CD4-positive, alpha-beta T cell treated with Interferon alpha-2 for 1 hour (primary cell): ENCODE measurements at regions not wholly inside any gene's neighbourhood (a gene's known extent, or its start where the extent isn't known, plus 50 kb on each side); places are given as distances from the start of the nearest gene placed in this dataset.

Experiments used
- DNase-seq, 2 donors: peaks; one replicate each; pipeline ENCODE4 v3.0.0-alpha.2; 2020 to 2022

DNA sequence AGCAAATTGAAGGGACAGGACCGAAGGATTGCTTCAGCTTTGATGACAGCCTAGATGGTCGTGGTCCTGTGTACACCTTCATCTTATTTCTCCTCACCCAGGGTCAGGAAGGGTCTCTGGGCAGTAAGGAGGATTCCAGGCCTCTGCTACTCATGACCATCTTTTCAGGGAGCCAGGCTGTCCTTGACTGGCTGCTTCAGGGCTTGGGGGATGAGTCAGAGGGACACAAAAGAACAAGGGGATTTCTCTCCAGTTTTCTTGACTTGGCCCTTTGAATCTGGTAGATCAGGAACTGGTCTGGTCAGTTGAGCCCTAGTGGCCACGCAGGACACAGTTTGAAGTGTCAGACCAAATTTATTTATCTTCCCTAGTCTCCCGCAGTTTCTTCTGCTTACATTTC lies 402.1 kb upstream of the CHD6 start:
- no peak for DNase-seq

DNA sequence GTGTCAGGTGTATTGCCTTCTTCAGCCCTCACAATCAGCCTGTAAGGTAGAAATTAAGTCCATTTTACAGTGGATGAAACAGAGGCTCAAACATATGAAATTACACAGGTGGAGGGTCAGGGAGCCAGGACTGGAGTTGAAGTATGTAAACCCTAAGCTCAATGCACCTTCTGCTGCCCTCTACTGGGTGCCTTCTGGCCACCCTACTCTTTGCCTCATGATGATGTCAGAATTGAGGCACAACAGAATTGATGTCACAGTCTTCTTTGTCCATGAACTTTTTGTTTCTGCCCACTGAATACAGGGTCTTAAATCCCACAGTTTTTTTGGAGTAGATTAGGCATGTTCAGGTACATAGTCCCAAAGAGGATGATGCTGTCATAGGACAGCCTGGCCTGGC lies 400.8 kb upstream of the CHD6 start:
- DNase-seq = no peak

DNA sequence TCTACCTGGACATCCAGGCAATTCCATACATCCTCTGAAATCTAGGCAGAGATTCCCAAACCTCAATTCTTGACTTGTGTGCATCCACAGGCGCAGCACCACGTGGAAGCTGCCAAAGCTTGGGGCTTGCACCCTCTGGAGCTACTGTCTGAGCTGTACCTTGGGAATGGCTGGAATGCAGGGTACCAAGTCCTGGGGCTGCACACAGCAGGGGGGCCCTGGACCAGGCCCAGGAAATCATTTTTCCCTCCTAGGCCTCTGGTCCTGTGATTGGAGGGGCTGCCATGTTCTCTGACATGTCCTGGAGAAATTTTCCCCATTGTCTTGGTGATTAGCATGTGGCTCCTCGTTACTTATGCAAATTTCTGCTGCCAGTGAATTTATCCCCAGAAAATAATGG lies 391.9 kb upstream of the CHD6 start:
- no peak for DNase-seq

DNA sequence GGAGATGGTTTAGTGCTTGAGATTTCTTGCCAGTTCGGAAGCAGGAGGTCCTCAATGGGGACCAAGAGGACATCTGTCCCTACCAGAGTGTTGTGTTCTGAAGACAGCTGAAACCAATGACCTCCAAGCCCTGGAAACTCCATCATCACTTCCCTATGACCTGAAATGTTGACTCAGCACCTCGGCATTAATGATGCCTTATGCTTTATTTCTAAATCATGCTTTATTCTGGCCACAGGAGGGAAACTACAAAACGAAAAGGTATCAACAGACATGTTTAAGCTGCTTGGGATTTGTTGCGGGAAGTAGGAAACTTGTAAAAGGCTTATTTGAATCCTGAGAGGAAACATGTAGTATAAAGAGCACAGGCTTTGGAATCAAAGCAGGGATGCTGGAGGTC lies 389.1 kb upstream of the CHD6 start:
- no peak for DNase-seq

DNA sequence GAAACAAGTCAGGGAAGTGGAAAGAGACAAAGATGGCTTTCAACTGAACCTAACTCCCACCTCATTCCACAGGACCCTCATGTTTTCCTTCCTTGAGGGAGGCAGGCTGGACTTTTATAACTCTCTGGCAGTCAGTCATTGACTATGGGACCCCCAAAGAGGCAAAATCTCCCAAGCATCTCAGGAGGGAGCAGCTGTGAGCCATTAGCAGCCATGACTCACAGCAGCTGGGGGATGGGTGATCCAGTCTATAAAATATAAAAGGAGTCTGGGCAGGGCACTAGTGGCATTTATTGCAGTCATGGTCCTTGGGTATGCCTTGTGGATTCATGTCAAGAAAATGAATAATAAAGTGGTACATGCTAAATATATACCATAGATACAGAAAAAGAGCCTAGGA lies 387.0 kb upstream of the CHD6 start:
- no peak for DNase-seq

DNA sequence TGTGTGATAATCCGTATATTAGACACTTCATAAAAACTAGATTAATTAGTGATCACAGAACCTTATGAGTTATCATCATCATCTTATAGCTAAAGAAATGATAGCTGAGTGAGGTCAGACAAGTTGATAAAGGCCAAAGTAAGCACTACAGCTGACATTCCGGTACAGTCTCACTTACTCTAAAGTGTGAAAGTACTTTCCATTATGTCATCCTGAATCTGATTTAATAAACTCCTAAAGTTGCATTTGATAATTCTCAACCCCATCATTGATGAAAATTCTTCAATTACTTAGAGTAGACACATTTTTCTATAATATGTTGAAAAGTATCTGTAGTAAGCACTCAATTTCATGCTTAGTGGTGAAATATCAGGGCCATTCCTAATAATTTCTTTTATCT lies 385.2 kb upstream of the CHD6 start:
- no peak for DNase-seq

DNA sequence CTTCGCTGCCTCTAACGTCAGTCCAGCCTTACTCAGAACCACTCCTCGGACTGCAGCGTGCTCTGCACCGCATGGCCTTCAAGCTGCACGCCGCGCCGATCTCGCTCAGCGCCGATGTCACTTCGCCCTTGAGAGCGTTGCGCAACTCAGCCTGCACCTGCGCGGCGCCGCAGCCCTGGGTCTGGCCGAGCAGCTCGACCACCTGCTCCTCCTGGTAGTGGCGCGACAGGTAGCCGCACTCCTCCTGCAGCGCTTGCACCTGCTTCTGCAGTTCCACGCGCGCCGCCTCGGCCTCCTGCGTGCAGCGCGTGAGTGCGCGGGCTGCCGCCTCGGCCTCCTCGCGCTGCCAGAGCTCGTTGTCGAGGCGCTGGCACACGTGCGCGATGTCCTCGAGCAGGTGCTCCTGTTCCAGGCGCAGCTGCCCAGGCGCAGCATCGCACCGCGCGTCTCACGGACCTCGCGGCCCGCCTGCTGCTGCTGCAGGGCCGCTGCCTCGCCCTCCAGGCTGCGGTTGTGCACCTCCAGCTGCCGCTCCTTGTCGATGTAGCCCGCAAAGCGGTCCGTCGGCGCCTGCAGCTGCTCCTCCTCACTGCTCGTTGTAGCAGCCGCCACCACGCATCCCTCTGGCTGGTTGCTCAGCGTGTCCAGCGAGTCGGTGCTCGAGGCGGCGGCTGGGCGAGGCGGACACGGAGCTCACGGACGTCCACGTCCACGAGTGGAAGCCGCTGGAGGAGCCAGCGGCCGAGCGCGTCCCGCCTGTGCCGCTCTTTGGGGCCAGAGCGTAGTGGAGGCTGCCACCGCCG lies 380.6 kb upstream of the CHD6 start:
- DNase-seq = no peak

DNA sequence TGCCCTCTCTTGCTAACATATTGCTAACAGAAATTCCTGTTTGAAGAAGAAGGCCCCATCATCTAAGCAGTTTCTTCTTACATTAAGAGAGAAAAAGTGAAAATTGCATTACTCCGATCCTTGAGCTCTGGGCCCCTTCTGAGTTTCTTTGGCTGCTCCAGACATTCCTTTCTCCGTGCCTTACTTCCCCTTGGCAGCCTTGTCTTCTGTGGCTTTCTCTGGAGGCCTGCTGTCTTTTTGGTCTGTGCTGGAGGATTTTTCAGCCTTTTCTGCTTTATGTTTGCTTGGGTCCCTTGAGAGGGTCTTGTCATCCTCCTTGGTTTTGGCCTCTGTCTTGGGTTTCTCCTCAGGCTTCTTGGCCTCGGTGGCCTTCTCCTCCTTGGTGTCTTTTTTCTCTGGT lies 378.8 kb upstream of the CHD6 start:
- no peak for DNase-seq

DNA sequence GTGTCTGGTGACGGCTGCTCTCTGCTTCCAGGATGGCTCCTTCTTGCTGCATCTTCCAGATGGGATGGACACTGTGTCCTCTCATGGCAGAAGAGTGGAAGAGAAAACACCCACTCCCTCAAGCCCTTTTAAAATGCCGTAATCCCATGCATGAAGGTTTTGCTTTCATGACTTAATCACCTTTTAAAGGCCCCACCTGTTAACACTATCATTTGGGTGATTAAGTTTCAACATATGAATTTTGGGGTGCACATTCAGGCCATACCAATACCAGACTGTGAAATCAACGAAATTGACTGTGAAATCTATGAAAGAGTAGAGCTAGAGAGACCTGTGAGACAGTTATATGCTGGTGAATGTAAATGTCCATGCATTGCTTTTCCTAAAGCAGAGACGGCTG lies 374.3 kb upstream of the CHD6 start:
- DNase-seq = no peak

DNA sequence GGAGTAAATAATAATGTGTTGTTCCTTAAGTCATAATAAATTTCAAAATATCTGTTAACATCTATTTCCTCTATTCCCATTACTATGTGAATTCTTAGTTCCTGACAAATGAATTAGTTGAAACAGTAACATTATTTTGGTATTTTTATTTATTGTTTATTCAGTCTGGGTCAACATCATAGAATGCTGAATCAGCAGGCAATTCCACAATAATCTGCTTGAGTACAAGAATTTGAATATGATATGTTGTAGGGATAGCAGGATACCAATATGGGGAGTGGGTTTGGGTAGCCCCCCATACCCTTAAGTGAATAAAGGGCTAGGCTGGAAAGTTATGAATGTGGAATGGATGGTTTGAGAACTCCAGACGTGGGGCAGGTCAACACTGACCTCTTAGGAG lies 373.2 kb upstream of the CHD6 start:
- DNase-seq = no peak

DNA sequence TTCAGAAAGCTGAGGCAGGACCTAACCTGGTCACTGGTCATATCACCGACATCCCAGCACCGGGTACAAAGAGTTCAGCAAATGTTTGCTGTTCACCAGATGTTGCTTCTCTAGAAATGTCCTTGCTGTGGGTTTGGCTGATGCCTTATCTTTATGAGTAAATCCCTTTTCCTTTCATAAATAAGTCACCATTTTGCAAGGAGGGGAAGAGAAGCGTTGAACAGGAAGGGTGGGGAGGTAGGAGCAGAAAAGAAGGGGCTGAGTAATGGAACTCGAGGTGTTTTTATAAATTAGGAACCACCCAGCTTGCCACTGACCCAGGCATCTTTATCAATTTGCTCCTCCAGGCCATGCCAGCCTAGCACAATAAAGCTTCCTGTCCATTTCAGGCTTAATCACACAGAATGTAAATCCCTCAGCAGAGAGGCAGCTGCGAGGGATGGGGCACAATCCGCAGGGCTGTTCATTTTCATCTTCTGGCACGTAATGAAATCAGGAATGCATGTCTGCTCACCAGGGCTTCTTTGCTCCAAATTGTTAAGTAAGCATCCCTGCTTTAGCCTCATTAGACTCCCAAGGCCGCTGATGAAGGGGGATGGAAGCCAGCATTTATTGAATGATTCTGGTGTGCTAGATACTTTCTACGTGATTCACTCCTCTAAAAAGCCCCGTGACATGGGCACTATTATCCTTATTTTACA lies 371.9 kb upstream of the CHD6 start:
- DNase-seq = no peak

DNA sequence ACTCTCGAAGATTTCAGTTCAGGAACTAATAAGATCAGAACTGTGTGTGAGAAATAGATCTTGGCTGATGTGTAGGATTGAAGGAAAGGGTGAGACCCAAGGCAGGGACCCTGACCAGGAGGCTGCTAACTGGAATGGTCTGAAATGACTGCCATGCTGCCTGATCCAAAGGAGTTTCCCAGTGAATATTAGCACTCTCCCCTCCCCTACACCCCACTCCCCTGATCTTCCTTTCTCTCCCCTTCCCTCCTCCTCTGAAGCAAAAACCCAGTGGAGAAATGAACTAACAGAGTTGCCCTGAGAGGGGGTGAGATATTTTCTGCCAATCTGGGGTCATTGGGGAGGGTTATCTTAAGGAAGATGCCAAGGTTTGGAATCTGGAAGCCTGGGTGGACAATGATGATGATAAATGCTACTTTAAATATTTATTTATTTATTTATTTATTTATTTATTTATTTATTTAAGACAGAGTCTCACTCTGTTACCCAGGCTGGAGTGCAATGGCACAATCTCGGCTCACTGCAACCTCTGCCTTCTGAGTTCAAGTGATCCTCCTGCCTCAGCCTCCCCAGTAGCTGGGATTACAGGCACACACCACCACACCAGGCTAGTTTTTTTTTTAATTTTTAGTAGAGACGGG lies 371.0 kb upstream of the CHD6 start:
- no peak for DNase-seq

DNA sequence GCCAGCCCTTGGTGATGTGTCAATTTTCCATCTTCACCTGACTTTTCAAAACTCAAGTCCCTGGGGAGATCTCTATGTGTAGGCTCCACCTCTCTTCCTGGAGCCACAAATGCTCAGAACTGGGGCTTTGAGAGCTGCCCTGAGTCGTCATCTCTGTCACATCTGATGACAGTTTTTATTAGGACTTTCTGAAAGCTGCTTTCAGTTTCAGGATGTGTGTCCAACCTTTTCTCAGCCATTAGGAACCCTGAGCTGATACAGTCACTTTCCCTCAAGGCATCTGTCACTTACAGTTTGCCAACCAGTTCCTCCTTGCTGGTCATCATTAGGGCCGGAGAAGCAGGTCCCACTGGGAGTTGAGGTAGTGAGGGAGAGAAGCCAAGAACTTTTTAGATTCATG lies 365.9 kb upstream of the CHD6 start:
- no peak for DNase-seq

DNA sequence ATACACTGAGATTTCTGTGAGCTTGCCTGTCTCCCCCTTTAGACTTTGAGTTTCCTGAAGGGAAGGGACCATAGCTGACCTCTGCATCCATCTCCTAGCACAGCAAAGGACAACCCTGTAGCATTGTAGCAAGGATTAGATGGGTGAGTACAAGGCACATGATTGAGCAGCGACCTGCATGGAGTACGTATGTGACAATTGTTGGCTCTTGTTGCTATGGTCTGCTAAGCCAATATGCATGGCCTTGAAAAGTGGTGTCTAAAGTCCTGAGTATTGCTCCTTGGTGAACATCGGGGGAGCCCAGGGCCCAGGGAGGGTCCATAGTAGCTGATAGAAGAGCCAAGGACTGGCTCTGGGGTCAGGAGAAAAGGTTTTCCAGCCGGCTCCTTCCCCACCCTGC lies 365.0 kb upstream of the CHD6 start:
- DNase-seq = no peak

DNA sequence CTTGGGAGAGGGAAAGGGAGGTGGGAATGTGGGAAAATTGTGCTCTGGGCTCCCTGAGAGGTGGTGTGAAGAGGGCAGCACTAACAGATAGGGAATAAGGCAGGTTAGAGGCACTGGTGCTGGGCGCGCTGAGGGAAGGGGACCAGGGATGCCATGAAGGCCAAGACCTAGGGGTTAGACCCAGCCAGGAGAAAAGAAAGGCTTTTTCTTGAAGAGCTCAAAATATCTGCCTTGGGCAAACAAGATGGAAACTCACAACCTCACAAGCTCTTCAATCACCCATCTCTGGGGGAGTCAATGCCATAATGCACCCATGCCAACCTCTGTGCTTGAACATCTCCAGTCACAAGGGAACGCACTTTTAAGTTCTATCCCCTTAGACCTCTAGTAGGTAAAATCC lies 363.6 kb upstream of the CHD6 start:
- DNase-seq = no peak

DNA sequence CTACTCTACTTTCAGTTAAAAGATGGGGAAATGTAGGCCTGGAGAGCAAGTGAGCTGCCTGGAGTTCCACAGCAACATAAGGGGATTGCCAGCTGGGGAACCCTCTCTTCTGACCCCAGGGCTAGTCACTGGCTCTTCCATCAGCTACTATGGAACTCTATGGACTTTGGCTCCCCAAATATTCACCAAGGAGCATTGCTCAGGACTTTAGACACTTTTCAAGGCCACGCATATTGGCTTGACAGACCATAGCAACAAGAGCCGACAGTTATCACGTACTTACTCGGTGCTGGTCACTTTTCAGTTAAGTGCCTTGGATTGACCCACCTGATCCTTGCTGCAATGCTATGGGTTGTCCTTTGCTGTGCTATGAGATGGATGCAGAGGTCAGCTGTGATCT lies 360.7 kb upstream of the CHD6 start:
- no peak for DNase-seq

DNA sequence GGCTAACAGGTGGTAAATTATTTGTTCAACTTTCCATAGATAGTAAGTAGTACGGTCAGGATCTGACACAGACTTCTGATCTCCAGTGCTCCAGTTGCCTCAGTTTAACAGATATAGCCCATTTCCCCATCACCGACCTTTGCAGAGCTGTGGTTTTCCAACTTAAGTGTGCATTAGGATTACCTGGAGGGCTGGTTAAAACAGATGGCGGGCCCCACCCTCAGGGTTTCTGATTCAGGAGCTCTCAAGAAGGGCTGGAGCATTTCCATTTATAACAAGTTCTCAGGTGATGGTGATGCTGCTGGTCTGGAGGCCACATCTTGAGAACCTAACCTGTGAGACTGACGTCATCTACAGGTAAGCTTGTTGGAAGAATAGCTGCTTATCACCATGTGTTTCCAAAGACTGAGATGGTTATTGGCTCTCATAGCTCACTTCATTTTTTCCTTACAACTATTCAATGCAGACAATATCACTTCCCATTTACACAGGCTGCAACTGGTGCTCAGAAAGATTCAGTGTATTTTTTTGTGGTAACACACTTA lies 360.1 kb upstream of the CHD6 start:
- no peak for DNase-seq

DNA sequence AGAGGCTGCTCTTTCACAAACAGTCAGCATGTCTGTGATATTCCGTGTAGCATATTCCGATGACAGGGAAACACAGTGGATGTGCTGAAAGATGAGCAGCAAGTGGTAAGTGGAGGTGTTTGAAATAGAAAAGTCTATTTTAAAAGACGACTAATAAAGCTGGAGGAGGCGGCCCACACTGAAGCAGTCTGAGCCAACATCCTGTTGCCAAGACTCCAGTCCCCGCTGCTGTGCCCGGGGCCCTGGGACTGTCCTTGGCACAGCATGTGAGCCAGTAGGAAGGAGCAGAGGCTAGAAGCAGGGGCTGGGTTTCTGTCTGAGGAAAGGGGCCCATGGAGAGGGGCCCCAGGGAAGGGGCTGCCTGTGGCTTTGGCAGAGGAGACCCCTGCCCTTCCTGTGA lies 351.5 kb upstream of the CHD6 start:
- DNase-seq = no peak

DNA sequence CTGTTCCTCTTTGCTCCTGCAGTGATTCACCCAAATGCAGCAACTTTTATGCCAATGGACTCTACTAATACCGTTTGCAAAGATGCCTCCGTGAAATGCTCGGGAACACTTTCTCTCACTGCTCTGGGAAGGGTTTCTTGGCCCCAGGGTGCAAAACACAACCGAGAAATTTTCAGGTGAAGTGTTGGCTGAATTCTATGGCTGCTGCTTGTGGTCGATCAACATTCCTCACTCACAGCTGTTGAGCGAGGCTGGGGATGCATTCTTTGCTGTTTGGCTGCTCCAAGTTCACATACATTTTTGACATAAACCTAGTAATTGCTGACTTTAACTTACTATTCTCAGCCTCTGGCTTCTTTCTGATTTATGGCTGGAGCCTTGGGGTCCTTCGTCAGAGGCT lies 342.0 kb upstream of the CHD6 start:
- DNase-seq = no peak

DNA sequence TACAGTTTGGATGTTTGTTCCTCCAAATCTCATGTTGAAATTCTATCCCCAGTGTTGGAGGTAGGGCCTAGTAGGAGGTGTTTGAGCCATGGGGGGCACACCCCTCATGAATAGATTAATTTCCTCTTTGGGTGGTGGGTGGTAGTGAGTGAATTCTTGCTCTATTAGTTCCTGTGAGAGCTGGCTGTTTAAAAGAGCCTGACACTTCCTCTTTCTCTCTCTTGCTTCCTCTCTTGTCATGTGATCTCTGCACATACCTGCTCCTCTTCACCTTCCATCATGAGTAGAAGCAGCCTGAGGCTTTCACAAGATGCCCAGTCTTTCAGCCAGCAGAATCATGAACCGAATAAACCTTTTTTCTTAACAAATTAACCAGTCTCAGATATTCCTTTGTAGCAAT lies 340.2 kb upstream of the CHD6 start:
- DNase-seq = no peak

DNA sequence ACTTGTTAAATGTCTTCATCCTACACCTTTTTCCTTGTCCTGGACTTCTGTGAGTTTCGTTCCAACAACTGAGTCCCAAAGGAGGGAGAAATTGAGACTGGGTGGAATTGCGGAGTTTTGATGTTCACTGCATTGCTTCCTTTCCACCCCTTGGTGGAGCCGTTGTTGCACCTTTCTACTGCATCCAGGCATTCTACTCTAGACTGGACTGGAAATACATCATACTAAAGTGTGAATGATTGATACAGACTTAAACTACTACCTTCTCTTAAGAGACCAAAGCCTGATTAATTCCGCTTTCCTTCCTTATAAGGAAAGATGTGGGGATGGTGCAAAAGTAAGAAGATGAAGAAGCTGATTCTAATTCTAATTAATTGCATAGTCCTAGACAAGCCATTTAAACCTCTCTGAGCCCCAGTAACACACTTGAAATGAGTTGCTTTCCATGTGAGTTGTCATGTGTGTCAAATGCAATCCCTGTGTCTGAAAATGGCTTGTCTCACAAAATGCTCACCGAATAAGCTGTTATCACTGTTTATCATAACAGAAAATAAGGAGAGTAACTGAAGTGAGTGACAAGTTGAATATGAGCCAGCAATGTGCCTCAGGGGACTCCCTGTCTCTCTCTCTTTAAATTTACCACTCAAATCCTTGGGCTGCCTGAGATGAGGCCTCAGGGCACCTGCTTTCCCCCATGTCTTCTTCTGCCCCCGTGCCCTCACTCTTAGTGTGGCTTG lies 338.3 kb upstream of the CHD6 start:
- no peak for DNase-seq

DNA sequence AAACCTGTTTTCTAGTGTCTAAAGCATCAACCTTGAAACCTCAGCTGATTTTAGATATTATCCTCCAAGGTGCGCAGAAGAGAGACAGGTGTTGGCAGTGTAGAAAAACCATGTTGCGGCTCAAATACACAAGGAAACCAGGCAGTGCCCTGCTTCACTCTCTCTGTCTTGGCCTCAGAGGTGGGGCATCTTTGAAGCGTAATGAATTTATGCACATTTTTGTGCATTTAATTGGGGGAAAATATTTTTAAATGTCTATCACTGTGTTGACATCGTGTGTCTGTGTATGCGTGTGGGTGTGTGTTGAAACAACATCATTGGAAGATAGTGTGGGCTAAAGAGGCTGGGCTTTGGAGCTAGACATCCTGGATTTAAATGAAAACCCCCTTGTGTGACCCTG lies 334.0 kb upstream of the CHD6 start:
- no peak for DNase-seq

DNA sequence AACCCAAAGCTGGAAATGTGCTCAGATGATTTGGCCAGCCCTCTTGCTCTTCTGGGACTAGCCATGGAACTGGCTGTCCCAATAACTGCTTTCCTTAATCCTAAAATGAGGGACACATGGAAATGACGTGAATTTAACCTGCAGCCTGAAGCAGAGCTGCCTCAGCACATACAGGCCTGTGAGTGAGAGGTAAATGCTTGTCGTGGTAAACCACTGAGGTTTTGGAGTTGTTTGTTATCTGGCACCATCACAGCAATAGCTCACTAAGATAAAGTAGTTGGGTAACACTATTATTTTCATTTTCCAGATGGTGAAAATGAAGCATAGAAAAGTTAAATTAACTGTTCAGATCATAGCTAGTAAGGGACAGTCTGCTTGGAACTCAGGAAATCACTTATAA lies 333.4 kb upstream of the CHD6 start:
- DNase-seq = no peak
